ENCODE measurements at regions not wholly inside any gene's neighbourhood (a gene's known extent, or its start where the extent isn't known, plus 50 kb on each side); places are given as distances from the start of the nearest gene placed in this dataset.

GRCh38 chr3:173255555-173255954, 114.5 kb upstream of the SPATA16 start:
- TF ChIP-seq YY1 (IDR thresholded peaks at IDR 0.05; ENCODE audit: insufficient read depth, insufficient read length) (no peak), ZNF274 (IDR thresholded peaks at IDR 0.05; ENCODE audit: low read depth, low read length) (no peak)

Measured in NT2/D1 (cell line).